HUDEP-2 (cell line): ENCODE measurements at regions not wholly inside any gene's neighbourhood (a gene's known extent, or its start where the extent isn't known, plus 50 kb on each side); places are given as distances from the start of the nearest gene placed in this dataset.

ENCODE experiments used
- DNase-seq, 76 experiments: peaks; one replicate each; lab custom pipeline; 2025; ENCODE audit not compliant: unreplicated experiment in 76 of 76; lab: John Stamatoyannopoulos, UW

GRCh38 chr6:3643921-3644738 lies 107.4 kb downstream of the PXDC1 start:
- DNase-seq, result no peak

GRCh38 chr6:3640868-3641267 lies 110.6 kb downstream of the PXDC1 start:
- DNase-seq, result no peak

GRCh38 chr6:3638662-3639061 lies 112.9 kb downstream of the PXDC1 start:
- DNase-seq, result no peak

GRCh38 chr6:3636060-3636459 lies 115.5 kb downstream of the PXDC1 start:
- DNase-seq, result no peak

- DNase-seq, result no peak
These were observed 116.0 kb downstream of the PXDC1 start for GRCh38 chr6:3635482-3635881.

GRCh38 chr6:3634280-3634816 lies 117.2 kb downstream of the PXDC1 start:
- no peak for DNase-seq

- DNase-seq, result no peak
These were observed 117.8 kb downstream of the PXDC1 start for GRCh38 chr6:3633711-3634110.

GRCh38 chr6:3631877-3632276 lies 119.6 kb downstream of the PXDC1 start:
- DNase-seq, result no peak

GRCh38 chr6:3631186-3631585 lies 120.3 kb downstream of the PXDC1 start:
- no peak for DNase-seq

- no peak for DNase-seq
These were observed 121.2 kb downstream of the PXDC1 start for GRCh38 chr6:3630258-3630835.

- DNase-seq, result peak in 31 of 76 experiments; percentile 6 to 70 (median 32)
These were observed 123.3 kb downstream of the PXDC1 start for GRCh38 chr6:3627956-3628835.

- DNase-seq, result no peak
These were observed 124.0 kb downstream of the PXDC1 start for GRCh38 chr6:3627501-3627900.

GRCh38 chr6:3625980-3626563 lies 125.4 kb downstream of the PXDC1 start:
- DNase-seq, result no peak

GRCh38 chr6:3625149-3625979 lies 126.1 kb downstream of the PXDC1 start:
- DNase-seq, result no peak

GRCh38 chr6:3624250-3625136 lies 127.0 kb downstream of the PXDC1 start:
- no peak for DNase-seq

GRCh38 chr6:3623451-3624249 lies 127.9 kb downstream of the PXDC1 start:
- DNase-seq, result no peak

GRCh38 chr6:3621411-3621810 lies 130.1 kb downstream of the PXDC1 start:
- no peak for DNase-seq

- no peak for DNase-seq
These were observed 130.6 kb downstream of the PXDC1 start for GRCh38 chr6:3620937-3621336.
